ENCODE measurements at regions not wholly inside any gene's neighbourhood (a gene's known extent, or its start where the extent isn't known, plus 50 kb on each side); places are given as distances from the start of the nearest gene placed in this dataset.
"Not testable (repeated sequence)": the region's sequence is repeated elsewhere in the genome, so short reads cannot be mapped to it uniquely, and the experiment has no call there.

DNA sequence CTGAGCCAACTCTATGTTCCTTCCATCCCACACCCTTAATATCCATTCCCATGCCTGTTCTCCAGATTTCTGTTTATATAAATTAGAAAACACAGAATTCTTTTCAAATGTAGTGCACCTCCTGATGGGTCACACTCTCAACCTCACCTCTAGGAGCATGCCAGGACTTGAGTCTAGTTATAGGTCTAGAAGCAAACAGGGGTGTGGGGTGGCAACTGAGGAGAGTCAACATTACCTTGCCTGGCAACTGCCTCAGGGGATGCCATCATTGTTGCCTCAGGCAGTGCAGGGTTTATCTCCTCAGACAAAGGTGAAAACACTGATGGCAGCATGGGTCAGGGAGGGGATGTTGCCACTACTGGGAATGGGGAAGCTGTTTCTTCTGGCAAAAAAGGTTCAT is 181.0 kb upstream of the IPO5 start:
- TF ChIP-seq, protein P1, sequence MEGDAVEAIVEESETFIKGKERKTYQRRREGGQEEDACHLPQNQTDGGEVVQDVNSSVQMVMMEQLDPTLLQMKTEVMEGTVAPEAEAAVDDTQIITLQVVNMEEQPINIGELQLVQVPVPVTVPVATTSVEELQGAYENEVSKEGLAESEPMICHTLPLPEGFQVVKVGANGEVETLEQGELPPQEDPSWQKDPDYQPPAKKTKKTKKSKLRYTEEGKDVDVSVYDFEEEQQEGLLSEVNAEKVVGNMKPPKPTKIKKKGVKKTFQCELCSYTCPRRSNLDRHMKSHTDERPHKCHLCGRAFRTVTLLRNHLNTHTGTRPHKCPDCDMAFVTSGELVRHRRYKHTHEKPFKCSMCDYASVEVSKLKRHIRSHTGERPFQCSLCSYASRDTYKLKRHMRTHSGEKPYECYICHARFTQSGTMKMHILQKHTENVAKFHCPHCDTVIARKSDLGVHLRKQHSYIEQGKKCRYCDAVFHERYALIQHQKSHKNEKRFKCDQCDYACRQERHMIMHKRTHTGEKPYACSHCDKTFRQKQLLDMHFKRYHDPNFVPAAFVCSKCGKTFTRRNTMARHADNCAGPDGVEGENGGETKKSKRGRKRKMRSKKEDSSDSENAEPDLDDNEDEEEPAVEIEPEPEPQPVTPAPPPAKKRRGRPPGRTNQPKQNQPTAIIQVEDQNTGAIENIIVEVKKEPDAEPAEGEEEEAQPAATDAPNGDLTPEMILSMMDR (IDR thresholded peaks at IDR 0.05): not testable (repeated sequence)
- not testable (repeated sequence) for TF ChIP-seq POLR2A, EP300 (IDR thresholded peaks at IDR 0.05)
